ENCODE measurements at regions not wholly inside any gene's neighbourhood (a gene's known extent, or its start where the extent isn't known, plus 50 kb on each side); places are given as distances from the start of the nearest gene placed in this dataset.
"Not testable (repeated sequence)": the region's sequence is repeated elsewhere in the genome, so short reads cannot be mapped to it uniquely, and the experiment has no call there.

GRCh38 chrX:110965409-110966090 lies 130.4 kb upstream of the PAK3 start:
- no peak for DNase-seq (ENCODE audit: low spot score)

- DNase-seq (ENCODE audit: low spot score) = no peak
Measured at GRCh38 chrX:110964786-110965185, 131.2 kb upstream of the PAK3 start.

GRCh38 chrX:110962451-110962850 lies 133.5 kb upstream of the PAK3 start:
- DNase-seq (ENCODE audit: low spot score) = no peak

GRCh38 chrX:110955706-110956105 lies 140.3 kb upstream of the PAK3 start:
- no peak for DNase-seq (ENCODE audit: low spot score)

GRCh38 chrX:110954428-110955100 lies 141.4 kb upstream of the PAK3 start:
- no peak for DNase-seq (ENCODE audit: low spot score)

- DNase-seq (ENCODE audit: low spot score) = no peak
Measured at GRCh38 chrX:110951472-110952269, 144.3 kb upstream of the PAK3 start.

GRCh38 chrX:110944751-110945675 lies 149.4 kb upstream of the CHRDL1 start:
- no peak for DNase-seq (ENCODE audit: low spot score)

- no peak for DNase-seq (ENCODE audit: low spot score)
Measured at GRCh38 chrX:110944311-110944750, 148.7 kb upstream of the CHRDL1 start.

GRCh38 chrX:110941906-110942305 lies 146.3 kb upstream of the CHRDL1 start:
- DNase-seq (ENCODE audit: low spot score) = no peak

GRCh38 chrX:110938977-110939732 lies 143.5 kb upstream of the CHRDL1 start:
- DNase-seq (ENCODE audit: low spot score) = no peak

GRCh38 chrX:110924871-110925270 lies 129.3 kb upstream of the CHRDL1 start:
- DNase-seq (ENCODE audit: low spot score) = no peak

- DNase-seq (ENCODE audit: low spot score) = no peak
Measured at GRCh38 chrX:110920991-110921390, 125.4 kb upstream of the CHRDL1 start.

- no peak for DNase-seq (ENCODE audit: low spot score)
Measured at GRCh38 chrX:110915570-110915969, 120.0 kb upstream of the CHRDL1 start.

- DNase-seq (ENCODE audit: low spot score) = peak; percentile 73
Measured at GRCh38 chrX:110915111-110915510, 119.5 kb upstream of the CHRDL1 start.

- no peak for DNase-seq (ENCODE audit: low spot score)
Measured at GRCh38 chrX:110914281-110914680, 118.7 kb upstream of the CHRDL1 start.

- not testable (repeated sequence) for DNase-seq (ENCODE audit: low spot score)
Measured at GRCh38 chrX:110904747-110905146, 109.1 kb upstream of the CHRDL1 start.

GRCh38 chrX:110881971-110882370 lies 86.4 kb upstream of the CHRDL1 start:
- no peak for DNase-seq (ENCODE audit: low spot score)

GRCh38 chrX:110877326-110877725 lies 81.7 kb upstream of the CHRDL1 start:
- no peak for DNase-seq (ENCODE audit: low spot score)

- no peak for DNase-seq (ENCODE audit: low spot score)
Measured at GRCh38 chrX:110871839-110872238, 76.2 kb upstream of the CHRDL1 start.

GRCh38 chrX:110866421-110866820 lies 70.8 kb upstream of the CHRDL1 start:
- DNase-seq (ENCODE audit: low spot score) = no peak

- no peak for DNase-seq (ENCODE audit: low spot score)
Measured at GRCh38 chrX:110863883-110864282, 68.3 kb upstream of the CHRDL1 start.

Data from H4 (cell line).